ENCODE measurements at regions not wholly inside any gene's neighbourhood (a gene's known extent, or its start where the extent isn't known, plus 50 kb on each side); places are given as distances from the start of the nearest gene placed in this dataset.

DNA sequence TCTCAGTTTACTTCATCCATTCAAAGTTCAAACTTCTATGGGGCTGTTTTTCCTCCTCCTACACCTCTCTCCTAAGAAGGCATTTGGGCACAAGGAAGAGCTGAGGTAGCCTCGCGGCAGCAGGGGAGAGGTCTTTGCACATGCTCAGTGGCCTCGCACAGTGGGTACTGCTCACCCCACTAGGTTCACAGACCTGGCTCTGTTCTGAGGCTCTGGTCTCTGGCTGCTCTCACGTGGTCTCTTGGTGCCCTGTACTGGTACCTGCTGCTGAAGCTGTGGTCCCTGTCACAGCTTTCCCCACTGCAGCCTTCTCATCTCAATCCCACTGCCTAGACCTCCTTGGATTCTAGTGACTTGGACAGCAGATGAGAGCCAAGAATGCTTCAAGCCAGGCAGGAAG, 134.7 kb upstream of the CRY1 start:
- ATAC-seq (peak; percentile 72), DNase-seq (ENCODE audit: low spot score) (no peak)
- no peaks in the 10 kb centered on the region for H3K9me3 Mint-ChIP-seq
- peak overlapping the region; percentile 61; the same call in 1 of the 2 replicates for H2AFZ ChIP-seq
- H3K27ac Mint-ChIP-seq: no peak overlapping the region
- no peak overlapping the region for H3K4me3 Mint-ChIP-seq
- H3K4me3 ChIP-seq: no peak overlapping the region
- H4K20me1 ChIP-seq (replicated peaks; ENCODE audit: insufficient read depth): no peaks in the 10 kb centered on the region
- no peak overlapping the region for H3K27ac ChIP-seq (ENCODE audit: low read depth)
- H3K4me1 ChIP-seq (ENCODE audit: insufficient read depth): peaks cover 13% of the 10 kb centered on the region
- H3K4me1 Mint-ChIP-seq: peaks cover 17% of the 10 kb centered on the region
- no peaks in the 10 kb centered on the region for H3K36me3 ChIP-seq (ENCODE audit: insufficient read depth)
- no peaks in the 10 kb centered on the region for H3K36me3 Mint-ChIP-seq (ENCODE audit: low read depth)
- TF ChIP-seq EZH2 (IDR thresholded peaks at IDR 0.05; ENCODE audit: low read depth, unreplicated experiment): no peak
- TF ChIP-seq, protein P1, sequence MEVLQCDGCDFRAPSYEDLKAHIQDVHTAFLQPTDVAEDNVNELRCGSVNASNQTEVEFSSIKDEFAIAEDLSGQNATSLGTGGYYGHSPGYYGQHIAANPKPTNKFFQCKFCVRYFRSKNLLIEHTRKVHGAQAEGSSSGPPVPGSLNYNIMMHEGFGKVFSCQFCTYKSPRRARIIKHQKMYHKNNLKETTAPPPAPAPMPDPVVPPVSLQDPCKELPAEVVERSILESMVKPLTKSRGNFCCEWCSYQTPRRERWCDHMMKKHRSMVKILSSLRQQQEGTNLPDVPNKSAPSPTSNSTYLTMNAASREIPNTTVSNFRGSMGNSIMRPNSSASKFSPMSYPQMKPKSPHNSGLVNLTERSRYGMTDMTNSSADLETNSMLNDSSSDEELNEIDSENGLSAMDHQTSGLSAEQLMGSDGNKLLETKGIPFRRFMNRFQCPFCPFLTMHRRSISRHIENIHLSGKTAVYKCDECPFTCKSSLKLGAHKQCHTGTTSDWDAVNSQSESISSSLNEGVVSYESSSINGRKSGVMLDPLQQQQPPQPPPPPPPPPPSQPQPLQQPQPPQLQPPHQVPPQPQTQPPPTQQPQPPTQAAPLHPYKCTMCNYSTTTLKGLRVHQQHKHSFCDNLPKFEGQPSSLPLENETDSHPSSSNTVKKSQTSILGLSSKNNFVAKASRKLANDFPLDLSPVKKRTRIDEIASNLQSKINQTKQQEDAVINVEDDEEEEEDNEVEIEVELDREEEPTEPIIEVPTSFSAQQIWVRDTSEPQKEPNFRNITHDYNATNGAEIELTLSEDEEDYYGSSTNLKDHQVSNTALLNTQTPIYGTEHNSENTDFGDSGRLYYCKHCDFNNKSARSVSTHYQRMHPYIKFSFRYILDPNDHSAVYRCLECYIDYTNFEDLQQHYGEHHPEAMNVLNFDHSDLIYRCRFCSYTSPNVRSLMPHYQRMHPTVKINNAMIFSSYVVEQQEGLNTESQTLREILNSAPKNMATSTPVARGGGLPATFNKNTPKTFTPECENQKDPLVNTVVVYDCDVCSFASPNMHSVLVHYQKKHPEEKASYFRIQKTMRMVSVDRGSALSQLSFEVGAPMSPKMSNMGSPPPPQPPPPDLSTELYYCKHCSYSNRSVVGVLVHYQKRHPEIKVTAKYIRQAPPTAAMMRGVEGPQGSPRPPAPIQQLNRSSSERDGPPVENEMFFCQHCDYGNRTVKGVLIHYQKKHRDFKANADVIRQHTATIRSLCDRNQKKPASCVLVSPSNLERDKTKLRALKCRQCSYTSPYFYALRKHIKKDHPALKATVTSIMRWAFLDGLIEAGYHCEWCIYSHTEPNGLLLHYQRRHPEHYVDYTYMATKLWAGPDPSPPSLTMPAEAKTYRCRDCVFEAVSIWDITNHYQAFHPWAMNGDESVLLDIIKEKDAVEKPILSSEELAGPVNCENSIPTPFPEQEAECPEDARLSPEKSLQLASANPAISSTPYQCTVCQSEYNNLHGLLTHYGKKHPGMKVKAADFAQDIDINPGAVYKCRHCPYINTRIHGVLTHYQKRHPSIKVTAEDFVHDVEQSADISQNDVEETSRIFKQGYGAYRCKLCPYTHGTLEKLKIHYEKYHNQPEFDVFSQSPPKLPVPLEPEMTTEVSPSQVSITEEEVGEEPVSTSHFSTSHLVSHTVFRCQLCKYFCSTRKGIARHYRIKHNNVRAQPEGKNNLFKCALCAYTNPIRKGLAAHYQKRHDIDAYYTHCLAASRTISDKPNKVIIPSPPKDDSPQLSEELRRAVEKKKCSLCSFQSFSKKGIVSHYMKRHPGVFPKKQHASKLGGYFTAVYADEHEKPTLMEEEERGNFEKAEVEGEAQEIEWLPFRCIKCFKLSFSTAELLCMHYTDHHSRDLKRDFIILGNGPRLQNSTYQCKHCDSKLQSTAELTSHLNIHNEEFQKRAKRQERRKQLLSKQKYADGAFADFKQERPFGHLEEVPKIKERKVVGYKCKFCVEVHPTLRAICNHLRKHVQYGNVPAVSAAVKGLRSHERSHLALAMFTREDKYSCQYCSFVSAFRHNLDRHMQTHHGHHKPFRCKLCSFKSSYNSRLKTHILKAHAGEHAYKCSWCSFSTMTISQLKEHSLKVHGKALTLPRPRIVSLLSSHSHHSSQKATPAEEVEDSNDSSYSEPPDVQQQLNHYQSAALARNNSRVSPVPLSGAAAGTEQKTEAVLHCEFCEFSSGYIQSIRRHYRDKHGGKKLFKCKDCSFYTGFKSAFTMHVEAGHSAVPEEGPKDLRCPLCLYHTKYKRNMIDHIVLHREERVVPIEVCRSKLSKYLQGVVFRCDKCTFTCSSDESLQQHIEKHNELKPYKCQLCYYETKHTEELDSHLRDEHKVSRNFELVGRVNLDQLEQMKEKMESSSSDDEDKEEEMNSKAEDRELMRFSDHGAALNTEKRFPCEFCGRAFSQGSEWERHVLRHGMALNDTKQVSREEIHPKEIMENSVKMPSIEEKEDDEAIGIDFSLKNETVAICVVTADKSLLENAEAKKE (CRISPR knock-in tag; IDR thresholded peaks at IDR 0.05): no peak
- H3K4me2 ChIP-seq: no peak overlapping the region
- H3F3A ChIP-seq (replicated peaks; ENCODE audit: low read depth): no peaks in the 10 kb centered on the region
- H3K27me3 ChIP-seq (ENCODE audit: insufficient read depth): no peaks in the 10 kb centered on the region
- no peaks in the 10 kb centered on the region for H3K27me3 Mint-ChIP-seq (ENCODE audit: insufficient read depth, low read depth, poor library complexity)
- 0 out of 2 replicates have a peak, but pooled peaks cover 6% of the 10 kb centered on the region for H3K9me2 ChIP-seq (ENCODE audit: insufficient read depth)
- H3K79me2 ChIP-seq (replicated peaks; ENCODE audit: insufficient read depth): no peaks in the 10 kb centered on the region

DNA sequence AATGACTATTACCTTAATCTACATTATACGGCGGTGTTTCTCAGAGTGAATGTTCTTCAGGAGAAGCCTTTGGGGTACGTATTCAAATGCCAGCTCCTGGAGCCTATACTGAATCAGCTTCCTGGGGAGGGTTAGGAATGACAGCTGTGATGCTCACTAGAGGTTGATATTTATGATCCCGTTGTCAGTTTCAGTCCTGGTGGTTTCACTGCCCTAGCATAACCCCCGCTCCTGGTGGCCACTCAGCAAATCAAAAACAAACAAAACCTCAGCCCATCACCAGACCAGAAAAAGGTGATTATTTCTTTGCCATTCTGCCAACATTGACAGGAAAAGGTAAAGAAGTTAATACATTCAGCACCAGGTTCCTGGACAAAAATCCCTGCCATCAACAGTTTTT, 136.5 kb upstream of the CRY1 start:
- Histone ChIP-seq H3K4me3 (no peak overlapping the region), H3K4me2 (no peak overlapping the region), H3K79me2 (replicated peaks; ENCODE audit: insufficient read depth) (no peaks in the 10 kb centered on the region), H2AFZ (no peak overlapping the region), H3K27ac (ENCODE audit: low read depth) (no peak overlapping the region), H3K36me3 (ENCODE audit: insufficient read depth) (no peaks in the 10 kb centered on the region), H3F3A (replicated peaks; ENCODE audit: low read depth) (no peaks in the 10 kb centered on the region), H3K9me2 (ENCODE audit: insufficient read depth) (0 out of 2 replicates have a peak, but pooled peaks cover 6% of the 10 kb centered on the region), H3K4me1 (ENCODE audit: insufficient read depth) (peaks cover 13% of the 10 kb centered on the region), H4K20me1 (replicated peaks; ENCODE audit: insufficient read depth) (no peaks in the 10 kb centered on the region), H3K27me3 (ENCODE audit: insufficient read depth) (no peaks in the 10 kb centered on the region)
- Mint-ChIP-seq H3K27me3 (ENCODE audit: insufficient read depth, low read depth, poor library complexity) (no peaks in the 10 kb centered on the region), H3K4me3 (no peak overlapping the region), H3K4me1 (peaks cover 21% of the 10 kb centered on the region), H3K27ac (no peak overlapping the region), H3K9me3 (no peaks in the 10 kb centered on the region), H3K36me3 (ENCODE audit: low read depth) (no peaks in the 10 kb centered on the region)
- ATAC-seq (no peak), DNase-seq (ENCODE audit: low spot score) (no peak)
- no peak for TF ChIP-seq ZNF114 (CRISPR knock-in tag; IDR thresholded peaks at IDR 0.05)

All from GM23338 (cell line).